SK-N-SH (cell line): ENCODE measurements at regions not wholly inside any gene's neighbourhood (a gene's known extent, or its start where the extent isn't known, plus 50 kb on each side); places are given as distances from the start of the nearest gene placed in this dataset.

Experiments used
- EP300 ChIP-seq, 2 experiments: IDR thresholded peaks; 2 replicates each; pipeline versions ENCODE4 v1.4.0 to v1.6.1; 2012; ENCODE audit warnings: borderline replicate concordance in 1 of 2, low read depth in 1 of 2, low read length in 1 of 2
- EZH2phosphoT487 ChIP-seq: fragments of 200-600 bp; sonication (generic); IDR thresholded peaks from 2 replicates; pipeline ENCODE4 v1.6.1; 2017; ENCODE audit warnings: low read depth, mixed run types, mild to moderate bottlenecking, antibody characterized with exemption, moderate library complexity, borderline replicate concordance
- MAX ChIP-seq: IDR thresholded peaks from 2 replicates; pipeline ENCODE4 v1.4.0; 2012; ENCODE audit warnings: low read depth
- NFIC ChIP-seq: IDR thresholded peaks from 2 replicates; pipeline ENCODE4 v1.4.0; 2012; ENCODE audit warnings: borderline replicate concordance
- NRF1 ChIP-seq: IDR thresholded peaks from 2 replicates; pipeline ENCODE4 v1.6.1; 2012; ENCODE audit warnings: low read depth, mild to moderate bottlenecking, low read length
- POLR2AphosphoS5 ChIP-seq: IDR thresholded peaks from 2 replicates; pipeline ENCODE4 v1.6.1; 2012; ENCODE audit warnings: low read depth, low read length
- RAD21 ChIP-seq: IDR thresholded peaks from 2 replicates; pipeline ENCODE4 v1.6.1; 2012; ENCODE audit warnings: mild to moderate bottlenecking, low read length
- REST ChIP-seq: IDR thresholded peaks from 2 replicates; pipeline ENCODE4 v1.6.1; 2012; ENCODE audit warnings: mild to moderate bottlenecking, low read depth, low read length, moderate library complexity
- SMC3 ChIP-seq: IDR thresholded peaks from 2 replicates; pipeline ENCODE4 v1.6.1; 2012; ENCODE audit warnings: low read depth, low read length, improper control_type of control experiment
- TAF1 ChIP-seq: IDR thresholded peaks from 2 replicates; pipeline ENCODE4 v1.6.1; 2012; ENCODE audit warnings: low read depth, mild to moderate bottlenecking, low read length, moderate library complexity, borderline replicate concordance
- TCF12 ChIP-seq: IDR thresholded peaks from 2 replicates; pipeline ENCODE4 v1.4.0; 2012
- TF ChIP-seq, protein P1 (sequence below): fragments of 200-600 bp; sonication (generic); IDR thresholded peaks from 2 replicates; pipeline ENCODE4 v1.6.1; 2017; ENCODE audit warnings: antibody characterized with exemption, mild to moderate bottlenecking, moderate library complexity
- TF ChIP-seq, protein P2 (sequence below): IDR thresholded peaks from 2 replicates; pipeline ENCODE4; 2012

- TF ChIP-seq TAF1 (no peak), REST (no peak), EZH2phosphoT487 (no peak), NRF1 (no peak), TCF12 (no peak), POLR2AphosphoS5 (no peak), SMC3 (no peak), EP300 (IDR thresholded peaks at IDR 0.05; ENCODE audit: borderline replicate concordance in 1 of 2, low read depth in 1 of 2, low read length in 1 of 2) (no peak), RAD21 (no peak), NFIC (no peak), MAX (no peak)
- TF ChIP-seq, protein P1, sequence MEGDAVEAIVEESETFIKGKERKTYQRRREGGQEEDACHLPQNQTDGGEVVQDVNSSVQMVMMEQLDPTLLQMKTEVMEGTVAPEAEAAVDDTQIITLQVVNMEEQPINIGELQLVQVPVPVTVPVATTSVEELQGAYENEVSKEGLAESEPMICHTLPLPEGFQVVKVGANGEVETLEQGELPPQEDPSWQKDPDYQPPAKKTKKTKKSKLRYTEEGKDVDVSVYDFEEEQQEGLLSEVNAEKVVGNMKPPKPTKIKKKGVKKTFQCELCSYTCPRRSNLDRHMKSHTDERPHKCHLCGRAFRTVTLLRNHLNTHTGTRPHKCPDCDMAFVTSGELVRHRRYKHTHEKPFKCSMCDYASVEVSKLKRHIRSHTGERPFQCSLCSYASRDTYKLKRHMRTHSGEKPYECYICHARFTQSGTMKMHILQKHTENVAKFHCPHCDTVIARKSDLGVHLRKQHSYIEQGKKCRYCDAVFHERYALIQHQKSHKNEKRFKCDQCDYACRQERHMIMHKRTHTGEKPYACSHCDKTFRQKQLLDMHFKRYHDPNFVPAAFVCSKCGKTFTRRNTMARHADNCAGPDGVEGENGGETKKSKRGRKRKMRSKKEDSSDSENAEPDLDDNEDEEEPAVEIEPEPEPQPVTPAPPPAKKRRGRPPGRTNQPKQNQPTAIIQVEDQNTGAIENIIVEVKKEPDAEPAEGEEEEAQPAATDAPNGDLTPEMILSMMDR: no peak
- TF ChIP-seq, protein P2, sequence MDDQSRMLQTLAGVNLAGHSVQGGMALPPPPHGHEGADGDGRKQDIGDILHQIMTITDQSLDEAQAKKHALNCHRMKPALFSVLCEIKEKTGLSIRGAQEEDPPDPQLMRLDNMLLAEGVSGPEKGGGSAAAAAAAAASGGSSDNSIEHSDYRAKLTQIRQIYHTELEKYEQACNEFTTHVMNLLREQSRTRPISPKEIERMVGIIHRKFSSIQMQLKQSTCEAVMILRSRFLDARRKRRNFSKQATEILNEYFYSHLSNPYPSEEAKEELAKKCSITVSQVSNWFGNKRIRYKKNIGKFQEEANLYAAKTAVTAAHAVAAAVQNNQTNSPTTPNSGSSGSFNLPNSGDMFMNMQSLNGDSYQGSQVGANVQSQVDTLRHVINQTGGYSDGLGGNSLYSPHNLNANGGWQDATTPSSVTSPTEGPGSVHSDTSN: no peak
Observed at GRCh38 chr10:130973127-130973839, 338.2 kb downstream of the TCERG1L start.
